Stomach (tissue), 4 donors: ENCODE measurements at regions not wholly inside any gene's neighbourhood (a gene's known extent, or its start where the extent isn't known, plus 50 kb on each side); places are given as distances from the start of the nearest gene placed in this dataset.

Experiments used
- CTCF ChIP-seq, 7 experiments: fragments of 450-650 bp in 4 of 7; fragments of 200-600 bp in 3 of 7; sonication (generic) in 3 of 7; IDR thresholded peaks; one replicate each; pipeline ENCODE4 v1.5.1; 2016 to 2019; ENCODE audit warnings: antibody characterized with exemption in 7 of 7, control low read depth in 2 of 7, mild to moderate bottlenecking in 1 of 7
- POLR2A ChIP-seq, 4 donors: fragments of 450-650 bp; IDR thresholded peaks; one replicate each; pipeline ENCODE4 v1.6.1; 2016; ENCODE audit warnings: antibody characterized with exemption in 4 of 4, control low read depth in 2 of 4, mild to moderate bottlenecking in 1 of 4, moderate library complexity in 1 of 4

GRCh38 chrX:5549512-5549911, 679.2 kb downstream of the NLGN4X start:
- no peak for TF ChIP-seq CTCF (IDR thresholded peaks at IDR 0.05)
- TF ChIP-seq POLR2A (IDR thresholded peaks at IDR 0.05): no peak
